ENCODE measurements at regions not wholly inside any gene's neighbourhood (a gene's known extent, or its start where the extent isn't known, plus 50 kb on each side); places are given as distances from the start of the nearest gene placed in this dataset.

DNA sequence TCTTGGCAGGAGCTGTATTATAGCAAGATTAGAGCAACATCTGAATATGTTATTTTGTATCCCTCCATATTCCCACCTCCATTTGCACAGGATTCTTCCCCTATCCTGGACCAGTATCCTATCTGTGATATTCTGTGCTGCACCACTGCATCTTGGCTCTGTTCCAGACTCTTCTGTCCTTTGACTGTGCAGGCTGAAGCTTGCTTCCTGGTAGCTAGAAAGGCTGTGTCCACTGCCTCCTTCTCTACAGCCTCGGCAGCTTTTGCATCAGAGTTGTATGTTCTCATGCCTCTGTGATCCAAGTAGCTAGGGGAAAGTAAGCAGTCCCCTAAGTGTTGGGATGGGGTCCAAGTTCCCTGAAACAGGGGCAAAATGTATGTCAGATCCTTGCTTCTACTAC, 104.1 kb downstream of the GAS1 start:
- H3K9me3 ChIP-seq (replicated peaks) = no peaks in the 10 kb centered on the region
- TF ChIP-seq, protein P1, sequence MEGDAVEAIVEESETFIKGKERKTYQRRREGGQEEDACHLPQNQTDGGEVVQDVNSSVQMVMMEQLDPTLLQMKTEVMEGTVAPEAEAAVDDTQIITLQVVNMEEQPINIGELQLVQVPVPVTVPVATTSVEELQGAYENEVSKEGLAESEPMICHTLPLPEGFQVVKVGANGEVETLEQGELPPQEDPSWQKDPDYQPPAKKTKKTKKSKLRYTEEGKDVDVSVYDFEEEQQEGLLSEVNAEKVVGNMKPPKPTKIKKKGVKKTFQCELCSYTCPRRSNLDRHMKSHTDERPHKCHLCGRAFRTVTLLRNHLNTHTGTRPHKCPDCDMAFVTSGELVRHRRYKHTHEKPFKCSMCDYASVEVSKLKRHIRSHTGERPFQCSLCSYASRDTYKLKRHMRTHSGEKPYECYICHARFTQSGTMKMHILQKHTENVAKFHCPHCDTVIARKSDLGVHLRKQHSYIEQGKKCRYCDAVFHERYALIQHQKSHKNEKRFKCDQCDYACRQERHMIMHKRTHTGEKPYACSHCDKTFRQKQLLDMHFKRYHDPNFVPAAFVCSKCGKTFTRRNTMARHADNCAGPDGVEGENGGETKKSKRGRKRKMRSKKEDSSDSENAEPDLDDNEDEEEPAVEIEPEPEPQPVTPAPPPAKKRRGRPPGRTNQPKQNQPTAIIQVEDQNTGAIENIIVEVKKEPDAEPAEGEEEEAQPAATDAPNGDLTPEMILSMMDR (IDR thresholded peaks at IDR 0.05; ENCODE audit: borderline replicate concordance) = no peak
- no peak for DNase-seq
- no peaks in the 10 kb centered on the region for H3K27me3 ChIP-seq (ENCODE audit: low read depth)
- no peak overlapping the region for H3K4me3 ChIP-seq
- H3K36me3 ChIP-seq = no peaks in the 10 kb centered on the region
- H3K4me1 ChIP-seq = no peaks in the 10 kb centered on the region
- H3K27ac ChIP-seq (replicated peaks) = no peak overlapping the region
- intact Hi-C loops (cut with micrococcal nuclease) = no loop called here

- no peak for DNase-seq
- H3K4me1 ChIP-seq = no peaks in the 10 kb centered on the region
- no peaks in the 10 kb centered on the region for H3K27me3 ChIP-seq (ENCODE audit: low read depth)
- no peaks in the 10 kb centered on the region for H3K36me3 ChIP-seq
- intact Hi-C loops (cut with micrococcal nuclease) = no loop called here
- H3K9me3 ChIP-seq (replicated peaks) = no peaks in the 10 kb centered on the region
- TF ChIP-seq, protein P1 (IDR thresholded peaks at IDR 0.05; ENCODE audit: borderline replicate concordance) = no peak
- H3K4me3 ChIP-seq = no peak overlapping the region
- H3K27ac ChIP-seq (replicated peaks) = no peak overlapping the region
Observed at GRCh38 chr9:86842573-86842972, 104.7 kb downstream of the GAS1 start.

DNA sequence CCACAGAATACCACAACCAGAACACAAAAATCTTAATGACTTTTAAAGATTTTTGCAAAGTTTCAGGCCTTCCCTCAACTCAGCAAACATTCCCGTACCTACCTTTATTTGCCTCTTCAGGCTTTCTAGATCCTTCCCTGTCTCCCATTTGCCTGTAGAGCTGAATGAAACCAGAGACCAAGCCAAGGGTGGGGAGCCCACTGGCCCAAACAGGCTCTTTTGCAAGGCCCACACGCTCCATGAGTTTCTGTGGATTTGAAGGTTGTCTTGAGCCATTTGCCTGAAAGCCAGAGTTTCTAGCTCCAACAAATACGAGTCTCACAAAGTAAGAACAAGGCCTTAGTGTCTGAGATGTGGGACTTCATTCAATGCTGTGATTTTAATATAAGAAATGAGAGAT, 107.8 kb downstream of the GAS1 start:
- TF ChIP-seq, protein P1 (IDR thresholded peaks at IDR 0.05; ENCODE audit: borderline replicate concordance) = no peak
- no peaks in the 10 kb centered on the region for H3K4me1 ChIP-seq
- H3K27ac ChIP-seq (replicated peaks) = peak overlapping the region; percentile 68
- no peak overlapping the region for H3K4me3 ChIP-seq
- no peaks in the 10 kb centered on the region for H3K9me3 ChIP-seq (replicated peaks)
- H3K27me3 ChIP-seq (ENCODE audit: low read depth) = no peaks in the 10 kb centered on the region
- H3K36me3 ChIP-seq = no peaks in the 10 kb centered on the region
- no peak for DNase-seq
- intact Hi-C loops (cut with micrococcal nuclease) = no loop called here

GRCh38 chr9:86838519-86839497, 108.5 kb downstream of the GAS1 start:
- peak; percentile 68 for DNase-seq
- intact Hi-C loops (cut with micrococcal nuclease) = no loop called here
- Histone ChIP-seq H3K4me1 (no peaks in the 10 kb centered on the region), H3K9me3 (replicated peaks) (no peaks in the 10 kb centered on the region), H3K27me3 (ENCODE audit: low read depth) (no peaks in the 10 kb centered on the region), H3K4me3 (no peak overlapping the region), H3K36me3 (no peaks in the 10 kb centered on the region), H3K27ac (replicated peaks) (peak overlapping the region; percentile 68)
- TF ChIP-seq, protein P1 (IDR thresholded peaks at IDR 0.05; ENCODE audit: borderline replicate concordance) = no peak

GRCh38 chr9:86837345-86837744, 110.0 kb downstream of the GAS1 start:
- intact Hi-C loops (cut with micrococcal nuclease) = no loop called here
- TF ChIP-seq, protein P1 (IDR thresholded peaks at IDR 0.05; ENCODE audit: borderline replicate concordance) = no peak
- DNase-seq = no peak
- Histone ChIP-seq H3K36me3 (no peaks in the 10 kb centered on the region), H3K4me3 (no peak overlapping the region), H3K27ac (replicated peaks) (no peak overlapping the region), H3K9me3 (replicated peaks) (no peaks in the 10 kb centered on the region), H3K4me1 (no peaks in the 10 kb centered on the region), H3K27me3 (ENCODE audit: low read depth) (no peaks in the 10 kb centered on the region)
